NCI-H2081 (cell line): ENCODE measurements at regions not wholly inside any gene's neighbourhood (a gene's known extent, or its start where the extent isn't known, plus 50 kb on each side); places are given as distances from the start of the nearest gene placed in this dataset.

ENCODE experiments used
- DNase-seq, 2 experiments: peaks; one replicate each; lab custom pipeline; 2025; lab: John Stamatoyannopoulos, UW

- DNase-seq = no peak
Observed at GRCh38 chr14:40494483-40494882, 1062.2 kb upstream of the FBXO33 start.

GRCh38 chr14:40487824-40488223, 1055.6 kb upstream of the FBXO33 start:
- DNase-seq = no peak

DNA sequence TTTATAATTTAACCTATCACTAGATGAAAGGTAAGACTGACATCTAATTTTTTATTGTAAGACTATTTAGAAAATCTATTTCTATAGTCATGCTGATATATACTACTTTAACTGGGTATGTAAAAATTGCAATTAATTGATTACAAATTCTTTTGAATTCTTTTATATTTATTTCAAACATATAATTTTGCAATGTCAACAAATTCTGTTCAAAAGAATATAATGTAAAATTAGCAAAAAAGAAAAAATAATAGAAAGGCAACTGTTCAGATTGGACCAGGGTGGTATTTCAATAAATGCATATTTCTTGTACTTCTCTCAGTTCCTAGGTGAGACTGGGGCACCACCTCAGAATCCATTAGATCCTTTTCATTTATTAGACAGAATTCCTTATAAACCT, 1053.5 kb upstream of the FBXO33 start:
- no peak for DNase-seq

GRCh38 chr14:40476005-40476404, 1043.8 kb upstream of the FBXO33 start:
- DNase-seq = no peak

- DNase-seq = no peak
Observed at GRCh38 chr14:40467969-40468368, 1035.7 kb upstream of the FBXO33 start.

DNA sequence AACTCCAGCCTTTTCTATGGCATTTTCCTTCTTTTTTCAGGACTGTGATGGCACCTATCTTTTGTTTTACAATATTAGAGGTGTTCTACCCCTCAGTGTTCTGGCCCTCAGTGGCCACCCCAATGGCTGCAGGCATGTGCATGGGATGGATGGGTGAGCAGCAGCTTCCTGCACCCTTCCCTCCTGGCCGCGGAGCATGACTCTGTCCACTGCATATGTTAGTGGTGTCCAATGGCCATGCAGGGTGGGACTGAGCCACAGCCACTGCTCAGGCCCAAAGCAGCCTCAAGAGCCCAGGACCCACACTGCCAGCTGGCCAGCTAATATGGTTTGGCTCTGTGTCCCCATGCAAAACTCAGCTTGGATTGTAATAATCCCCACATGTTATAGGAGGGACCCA, 1032.3 kb upstream of the FBXO33 start:
- no peak for DNase-seq

DNA sequence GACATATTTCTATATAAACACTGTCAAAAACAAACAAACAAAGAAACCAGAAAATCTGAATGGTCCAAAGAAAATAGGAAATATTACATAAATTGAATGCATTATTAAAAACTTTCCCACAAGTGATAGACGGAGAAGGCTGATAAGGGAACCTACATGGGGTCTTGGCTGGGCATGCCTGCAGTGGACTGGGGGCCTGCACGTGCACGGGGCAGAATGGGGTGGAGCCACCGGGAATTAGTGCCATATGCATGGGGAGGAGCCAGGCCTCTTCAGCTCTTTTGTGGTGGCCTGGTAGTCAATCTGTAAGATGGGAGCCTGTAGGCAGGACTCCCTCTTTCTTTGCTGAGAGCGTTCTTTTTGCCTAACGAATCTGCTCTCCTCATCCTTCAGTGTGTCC, 1031.7 kb upstream of the FBXO33 start:
- DNase-seq = no peak

GRCh38 chr14:40452674-40453073, 1020.4 kb upstream of the FBXO33 start:
- no peak for DNase-seq

DNA sequence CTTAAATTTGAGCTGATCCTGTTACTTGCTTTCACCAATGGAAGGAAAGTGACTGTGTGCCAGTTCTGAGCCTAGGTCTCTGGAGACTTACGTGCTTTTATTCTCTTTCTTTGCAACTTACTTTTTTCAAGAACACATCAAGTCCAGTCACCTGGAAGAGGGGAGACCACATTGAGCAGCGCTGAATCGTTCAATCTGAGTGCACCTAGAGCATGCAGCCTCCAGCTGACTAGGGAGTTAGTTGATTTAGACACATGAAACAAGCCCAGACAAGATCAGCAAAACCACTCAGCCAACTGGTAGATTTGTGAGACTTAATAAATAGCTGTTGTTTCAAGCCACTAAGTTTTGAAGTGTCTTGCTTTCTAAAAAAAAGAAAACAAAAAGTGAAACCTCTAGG, 1014.8 kb upstream of the FBXO33 start:
- DNase-seq = no peak

GRCh38 chr14:40445020-40445419, 1012.8 kb upstream of the FBXO33 start:
- DNase-seq = no peak

GRCh38 chr14:40436551-40436950, 1004.3 kb upstream of the FBXO33 start:
- no peak for DNase-seq

GRCh38 chr14:40417777-40418401, 985.7 kb upstream of the FBXO33 start:
- DNase-seq = peak; percentile 22 to 43

DNA sequence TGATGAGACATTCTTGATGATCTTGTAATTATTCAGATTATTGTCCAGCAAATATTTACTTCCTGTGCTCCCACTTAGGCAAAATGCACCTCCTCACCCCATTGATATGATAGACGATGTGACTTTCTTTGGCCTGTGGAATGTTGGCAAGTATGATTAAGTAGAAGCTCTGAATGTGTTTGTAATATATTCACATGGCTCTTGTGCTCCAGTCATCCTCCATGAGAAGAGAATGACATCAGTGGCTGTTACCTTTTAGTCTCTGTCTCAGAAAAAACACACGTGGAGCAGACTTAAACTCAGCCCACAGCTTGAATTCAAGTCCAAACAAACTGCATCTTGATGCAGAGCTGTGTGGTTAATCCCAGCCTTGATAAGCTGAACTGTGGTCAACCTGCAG, 984.3 kb upstream of the FBXO33 start:
- no peak for DNase-seq

DNA sequence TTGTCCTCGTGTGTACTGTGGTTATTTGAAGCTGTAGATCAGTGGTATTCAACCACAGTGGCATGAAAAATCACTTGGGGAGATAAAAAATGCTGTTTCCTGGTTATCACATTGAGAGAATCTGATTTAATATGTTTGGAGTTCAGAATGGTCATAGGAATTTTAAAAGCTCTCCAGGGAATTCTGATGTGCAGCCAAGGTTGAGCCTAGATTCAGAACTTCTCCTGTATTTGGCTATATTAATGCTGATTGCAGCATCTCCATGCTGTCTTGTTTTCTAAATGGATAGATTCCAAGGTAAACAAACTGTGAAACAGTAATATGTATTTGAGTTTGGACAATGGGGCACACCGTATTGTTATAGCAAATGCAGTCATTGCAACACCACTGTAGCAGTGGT, 982.2 kb upstream of the FBXO33 start:
- peak in 1 of 2 experiments; percentile 36 for DNase-seq

DNA sequence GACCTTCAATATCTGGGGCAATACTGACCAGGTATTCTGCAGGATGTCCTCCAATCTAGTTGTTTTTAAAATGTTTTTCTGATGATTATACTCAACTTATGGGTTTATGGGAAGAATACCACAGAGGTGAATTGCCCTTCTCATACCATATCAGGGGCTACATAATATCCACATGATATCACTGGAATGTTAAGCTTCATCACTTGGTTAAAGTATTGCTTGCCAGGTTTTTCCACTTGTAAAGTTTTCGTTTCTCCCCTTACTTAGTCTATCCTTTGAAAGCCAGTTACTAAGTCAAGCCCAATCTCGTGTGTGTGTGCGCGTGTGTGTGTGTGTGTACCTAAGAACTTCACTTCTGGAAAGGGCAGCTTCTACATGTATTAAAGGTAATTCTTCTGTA, 980.9 kb upstream of the FBXO33 start:
- no peak for DNase-seq

GRCh38 chr14:40410708-40411107, 978.5 kb upstream of the FBXO33 start:
- DNase-seq = no peak

DNA sequence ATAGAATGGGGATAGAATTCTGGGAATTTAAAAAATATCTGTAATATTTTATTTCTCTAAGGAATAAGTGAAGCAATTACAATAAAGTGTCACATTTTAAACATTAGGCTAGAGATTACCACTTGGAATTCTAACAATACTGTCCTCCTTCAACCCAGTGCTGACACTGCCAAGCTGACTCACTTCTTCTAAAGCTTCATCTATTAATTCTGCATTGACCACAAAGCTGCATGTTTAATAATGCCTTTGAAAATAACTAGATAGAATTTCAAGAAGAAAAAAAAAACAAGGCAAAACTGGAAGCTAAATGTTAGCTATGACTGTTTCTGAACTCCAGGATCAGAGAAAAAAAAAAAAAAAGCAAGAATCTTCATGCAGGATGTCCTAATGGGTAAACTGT, 970.7 kb upstream of the FBXO33 start:
- no peak for DNase-seq

- no peak for DNase-seq
Observed at GRCh38 chr14:40398981-40399380, 966.7 kb upstream of the FBXO33 start.

DNA sequence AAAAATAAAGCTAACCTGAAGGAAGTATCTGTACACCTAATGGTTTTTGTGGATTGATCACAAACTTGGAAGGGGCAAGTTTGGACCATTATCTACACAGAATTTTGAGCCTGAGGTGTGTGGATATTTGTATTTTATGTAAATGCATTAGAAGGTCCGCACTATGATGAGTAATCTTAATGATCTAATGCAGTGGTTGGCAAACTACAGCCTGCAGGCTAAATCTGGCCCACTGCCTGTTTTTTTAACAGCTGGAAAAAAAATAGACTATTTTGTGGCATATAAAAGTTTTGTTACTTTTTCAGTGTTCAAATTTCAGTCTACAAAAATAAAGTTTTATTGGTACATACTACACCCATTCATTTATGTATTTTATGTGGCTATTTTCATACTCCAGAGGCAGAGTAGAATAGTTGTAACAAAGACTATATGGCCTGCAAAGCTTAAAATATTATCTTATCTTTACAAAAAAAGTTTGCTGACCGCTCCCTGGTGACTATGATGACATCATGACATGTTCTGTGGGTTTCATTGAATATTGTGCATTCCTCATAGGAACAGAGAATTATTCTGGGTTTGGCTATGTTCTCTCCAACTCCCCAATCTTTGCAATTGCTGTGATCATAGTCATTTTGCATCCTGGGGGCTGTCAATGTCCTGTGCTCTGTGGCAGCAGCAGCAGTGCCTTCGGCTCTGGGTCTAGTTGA, 962.6 kb upstream of the FBXO33 start:
- no peak for DNase-seq

GRCh38 chr14:40393143-40393542, 960.9 kb upstream of the FBXO33 start:
- no peak for DNase-seq

- no peak for DNase-seq
Observed at GRCh38 chr14:40386433-40386832, 954.2 kb upstream of the FBXO33 start.

GRCh38 chr14:40374221-40374620, 942.0 kb upstream of the FBXO33 start:
- no peak for DNase-seq

DNA sequence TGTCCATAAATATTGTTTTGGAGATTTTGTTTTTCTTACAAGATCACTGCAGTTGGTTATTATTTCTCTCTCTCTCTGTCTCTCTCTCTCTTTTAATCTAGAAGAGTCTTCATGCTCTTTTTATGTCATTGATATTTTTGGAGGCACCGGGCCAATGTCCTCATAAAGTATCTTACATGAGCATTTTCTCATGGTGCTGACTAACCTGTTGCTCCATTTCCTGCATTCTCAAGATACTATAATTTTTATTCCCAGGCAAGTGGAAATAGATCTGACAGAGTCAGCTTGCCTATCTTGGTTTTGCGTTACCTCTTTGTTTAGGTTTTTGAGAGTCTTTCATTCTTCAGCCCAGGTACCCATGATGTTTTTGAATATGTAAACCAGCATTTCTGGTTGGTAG, 938.8 kb upstream of the FBXO33 start:
- DNase-seq = no peak

DNA sequence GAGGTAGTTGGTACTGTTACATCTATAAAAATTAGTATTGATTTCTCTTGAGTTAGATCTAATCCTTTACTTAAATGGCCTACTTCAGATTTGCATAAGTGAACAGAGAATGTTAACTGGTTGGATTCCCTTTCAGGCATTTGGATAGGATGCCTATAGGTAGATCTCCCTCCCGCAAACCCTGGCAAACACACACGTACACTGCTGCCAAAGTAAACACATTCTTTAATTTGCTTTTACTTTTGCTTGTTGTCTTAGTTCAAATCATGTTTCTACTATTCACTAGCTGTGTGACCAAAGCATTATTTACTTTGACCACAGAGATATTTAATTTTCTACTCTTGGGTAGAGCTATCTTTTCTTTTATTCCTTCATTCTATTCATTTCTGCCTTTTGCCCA, 936.1 kb upstream of the FBXO33 start:
- peak; percentile 31 to 72 for DNase-seq
